ENCODE measurements at regions not wholly inside any gene's neighbourhood (a gene's known extent, or its start where the extent isn't known, plus 50 kb on each side); places are given as distances from the start of the nearest gene placed in this dataset.

DNA sequence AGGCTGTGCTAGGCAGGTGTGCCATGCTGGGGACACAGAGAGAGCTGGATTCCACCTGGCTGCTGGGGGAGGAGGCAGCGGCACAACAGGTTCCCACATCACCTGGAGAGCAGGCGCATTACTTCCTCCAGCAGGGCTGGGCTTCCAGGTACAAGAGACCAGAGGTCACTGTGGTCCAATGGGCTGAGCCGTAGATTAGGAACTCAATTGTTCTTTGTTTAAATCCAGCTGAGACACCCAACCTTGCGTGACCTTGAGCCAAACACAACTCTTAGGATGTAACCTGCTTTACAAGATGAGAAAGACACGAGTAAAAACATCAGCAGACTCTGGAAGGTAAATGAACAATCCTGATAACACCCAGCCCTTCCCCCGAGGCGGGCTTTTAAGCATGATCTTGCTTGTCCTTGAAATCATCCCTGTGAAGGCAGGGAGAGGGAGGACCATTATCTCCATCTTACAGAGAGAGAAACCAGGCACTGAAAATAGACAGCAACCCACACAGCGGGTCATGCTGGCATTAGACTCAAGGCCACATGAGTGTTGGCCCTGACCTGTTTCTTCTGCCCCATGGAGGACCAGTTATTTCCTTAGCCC lies 216.5 kb upstream of the RREB1 start:
- TF ChIP-seq POLR2A (IDR thresholded peaks at IDR 0.05): no peak
- TF ChIP-seq, protein P1, sequence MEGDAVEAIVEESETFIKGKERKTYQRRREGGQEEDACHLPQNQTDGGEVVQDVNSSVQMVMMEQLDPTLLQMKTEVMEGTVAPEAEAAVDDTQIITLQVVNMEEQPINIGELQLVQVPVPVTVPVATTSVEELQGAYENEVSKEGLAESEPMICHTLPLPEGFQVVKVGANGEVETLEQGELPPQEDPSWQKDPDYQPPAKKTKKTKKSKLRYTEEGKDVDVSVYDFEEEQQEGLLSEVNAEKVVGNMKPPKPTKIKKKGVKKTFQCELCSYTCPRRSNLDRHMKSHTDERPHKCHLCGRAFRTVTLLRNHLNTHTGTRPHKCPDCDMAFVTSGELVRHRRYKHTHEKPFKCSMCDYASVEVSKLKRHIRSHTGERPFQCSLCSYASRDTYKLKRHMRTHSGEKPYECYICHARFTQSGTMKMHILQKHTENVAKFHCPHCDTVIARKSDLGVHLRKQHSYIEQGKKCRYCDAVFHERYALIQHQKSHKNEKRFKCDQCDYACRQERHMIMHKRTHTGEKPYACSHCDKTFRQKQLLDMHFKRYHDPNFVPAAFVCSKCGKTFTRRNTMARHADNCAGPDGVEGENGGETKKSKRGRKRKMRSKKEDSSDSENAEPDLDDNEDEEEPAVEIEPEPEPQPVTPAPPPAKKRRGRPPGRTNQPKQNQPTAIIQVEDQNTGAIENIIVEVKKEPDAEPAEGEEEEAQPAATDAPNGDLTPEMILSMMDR (IDR thresholded peaks at IDR 0.05): no peak
- Histone ChIP-seq H3K4me1 (no peaks in the 10 kb centered on the region), H3K36me3 (no peaks in the 10 kb centered on the region), H3K27ac (no peak overlapping the region), H3K4me3 (no peak overlapping the region), H3K9me3 (no peaks in the 10 kb centered on the region), H3K27me3 (no peaks in the 10 kb centered on the region)
- no peak for DNase-seq
- intact Hi-C loops (cut with DNase I; ENCODE audit: low total_unique reads): no loop called here

DNA sequence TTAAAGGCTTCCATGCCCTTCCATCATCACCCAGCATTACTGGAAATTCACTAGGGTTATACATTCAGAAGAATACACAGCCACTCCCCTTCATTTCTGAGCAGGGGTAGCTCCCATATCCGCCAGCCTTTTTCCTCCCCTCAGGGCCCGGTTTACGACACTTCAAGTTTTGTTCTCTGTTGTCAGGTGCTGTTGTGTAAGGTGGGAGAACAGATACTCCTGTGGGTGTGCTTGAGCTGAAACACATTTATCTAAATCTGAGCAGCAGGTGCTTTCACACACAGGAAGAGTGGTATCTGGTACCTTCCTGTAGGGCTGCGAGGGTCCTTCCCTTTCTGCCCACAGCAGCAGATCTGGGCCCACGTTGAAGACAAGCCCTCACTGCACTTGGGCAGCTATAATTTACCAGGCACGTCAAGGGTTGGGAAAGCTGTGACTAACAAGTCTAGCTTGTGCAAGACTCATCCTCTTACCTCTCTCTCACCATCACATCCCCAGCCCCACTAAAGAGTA lies 215.8 kb upstream of the RREB1 start:
- Histone ChIP-seq H3K9me3 (no peaks in the 10 kb centered on the region), H3K27ac (no peak overlapping the region), H3K27me3 (no peaks in the 10 kb centered on the region), H3K4me1 (no peaks in the 10 kb centered on the region), H3K4me3 (no peak overlapping the region), H3K36me3 (no peaks in the 10 kb centered on the region)
- DNase-seq: no peak
- no peak for TF ChIP-seq POLR2A (IDR thresholded peaks at IDR 0.05)
- TF ChIP-seq, protein P1 (IDR thresholded peaks at IDR 0.05): no peak
- intact Hi-C loops (cut with DNase I; ENCODE audit: low total_unique reads): no loop called here

DNA sequence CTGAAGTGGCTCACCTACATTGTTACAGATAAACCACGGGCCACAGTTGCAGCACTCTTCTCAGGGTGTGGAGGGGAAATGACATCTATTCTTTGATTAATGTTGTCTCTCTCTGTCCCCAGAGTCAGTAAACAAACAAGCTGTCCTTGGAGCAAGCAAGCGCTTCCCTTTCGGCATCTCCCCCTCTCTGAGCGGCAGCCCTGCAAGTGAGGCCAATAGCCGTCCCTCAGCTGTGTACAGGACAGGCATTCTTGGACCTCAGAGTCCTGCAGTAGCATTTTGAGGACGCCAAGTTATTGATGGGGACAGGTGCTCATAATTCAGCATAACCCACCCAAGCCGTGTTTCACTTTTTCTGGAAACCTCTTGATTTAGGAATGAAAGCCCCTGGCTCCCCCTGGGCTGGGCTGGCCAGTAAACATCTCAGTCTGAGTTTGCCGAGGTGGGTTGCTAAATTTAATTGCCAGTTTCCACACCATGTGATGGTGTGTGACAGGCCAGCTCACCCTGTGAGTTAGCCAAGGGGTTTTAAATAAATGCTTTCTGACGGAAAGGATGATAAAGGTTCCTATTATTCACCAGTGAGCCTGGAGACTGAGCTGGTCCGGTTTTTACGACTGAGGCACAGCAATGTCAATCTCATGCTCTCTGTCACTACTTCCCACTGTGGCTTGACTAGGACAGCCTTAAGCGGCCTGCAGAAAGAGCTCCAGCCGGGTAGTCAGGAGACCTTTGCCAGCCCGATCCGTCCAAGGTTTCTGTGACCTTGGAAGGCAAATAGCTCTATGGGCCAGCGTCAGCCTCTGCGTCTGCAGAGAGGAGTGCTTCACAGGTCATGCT lies 214.8 kb upstream of the RREB1 start:
- DNase-seq: no peak
- H3K27me3 ChIP-seq: no peaks in the 10 kb centered on the region
- no peak for TF ChIP-seq POLR2A (IDR thresholded peaks at IDR 0.05)
- TF ChIP-seq, protein P1 (IDR thresholded peaks at IDR 0.05): no peak
- intact Hi-C loops (cut with DNase I; ENCODE audit: low total_unique reads): no loop called here
- H3K27ac ChIP-seq: no peak overlapping the region
- no peak overlapping the region for H3K4me3 ChIP-seq
- H3K9me3 ChIP-seq: no peaks in the 10 kb centered on the region
- H3K4me1 ChIP-seq: no peaks in the 10 kb centered on the region
- no peaks in the 10 kb centered on the region for H3K36me3 ChIP-seq

DNA sequence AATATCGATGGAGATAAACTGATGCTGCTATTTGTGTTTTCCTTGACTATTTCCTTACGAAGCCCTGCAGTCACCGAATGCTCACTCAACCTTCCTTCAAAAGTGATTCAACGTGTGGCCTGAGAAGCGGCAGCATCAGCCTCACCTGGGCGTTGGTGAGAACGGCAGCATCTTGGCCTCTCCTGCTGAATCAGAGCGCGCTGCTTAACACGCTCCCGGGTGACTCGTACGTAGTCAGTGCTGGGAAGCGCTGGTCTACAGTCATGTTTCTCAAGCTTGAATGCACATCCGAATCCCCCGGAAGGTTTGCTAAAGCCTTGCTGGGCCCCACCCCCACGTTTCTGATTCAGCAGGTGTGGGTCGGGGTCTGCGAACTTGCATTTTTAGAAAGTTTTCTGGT lies 214.1 kb upstream of the RREB1 start:
- TF ChIP-seq, protein P1 (IDR thresholded peaks at IDR 0.05): no peak
- no peak for TF ChIP-seq POLR2A (IDR thresholded peaks at IDR 0.05)
- no peak for DNase-seq
- no peak overlapping the region for H3K4me3 ChIP-seq
- H3K4me1 ChIP-seq: no peaks in the 10 kb centered on the region
- intact Hi-C loops (cut with DNase I; ENCODE audit: low total_unique reads): no loop called here
- no peaks in the 10 kb centered on the region for H3K36me3 ChIP-seq
- H3K27me3 ChIP-seq: no peaks in the 10 kb centered on the region
- no peaks in the 10 kb centered on the region for H3K9me3 ChIP-seq
- H3K27ac ChIP-seq: no peak overlapping the region

DNA sequence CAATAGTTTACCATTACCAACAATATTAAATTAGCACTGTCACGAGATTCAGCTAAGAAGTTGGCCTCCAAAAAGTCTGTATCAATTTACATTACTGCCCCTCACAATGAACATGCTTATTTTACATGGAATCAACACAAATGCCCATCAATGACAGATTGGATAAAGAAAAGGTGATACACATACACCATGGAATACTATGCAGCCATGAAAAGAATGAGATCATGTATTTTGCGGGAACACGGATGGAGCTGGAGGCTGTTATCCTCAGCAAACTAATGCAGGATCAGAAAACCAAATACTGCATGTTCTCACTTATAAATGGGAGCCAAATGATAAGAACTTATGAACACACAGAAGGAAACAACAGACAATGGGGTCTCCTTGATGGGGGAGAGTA lies 211.8 kb upstream of the RREB1 start:
- TF ChIP-seq, protein P1 (IDR thresholded peaks at IDR 0.05): no peak
- no peak for TF ChIP-seq POLR2A (IDR thresholded peaks at IDR 0.05)
- no peaks in the 10 kb centered on the region for H3K27me3 ChIP-seq
- no peaks in the 10 kb centered on the region for H3K36me3 ChIP-seq
- H3K4me1 ChIP-seq: no peaks in the 10 kb centered on the region
- H3K4me3 ChIP-seq: no peak overlapping the region
- H3K9me3 ChIP-seq: no peaks in the 10 kb centered on the region
- intact Hi-C loops (cut with DNase I; ENCODE audit: low total_unique reads): no loop called here
- H3K27ac ChIP-seq: no peak overlapping the region
- DNase-seq: no peak

Measured in uterus (tissue), 3 donors.